Astrocyte (in vitro differentiated cells and primary cell): ENCODE measurements at regions not wholly inside any gene's neighbourhood (a gene's known extent, or its start where the extent isn't known, plus 50 kb on each side); places are given as distances from the start of the nearest gene placed in this dataset.

Source experiments
- DNase-seq: peaks from one replicate; pipeline ENCODE4 v3.0.0-alpha.2; 2010; ENCODE audit warnings: low read depth
- FAIRE-seq: peaks from 2 replicates; lab custom pipeline; 2011; peaks lifted over from hg19 to GRCh38; lab: Jason Lieb, UNC
- H2AFZ ChIP-seq: 2 replicates; pipeline ENCODE4 v1.6.0; 2012; ENCODE audit warnings: low read depth, low read length, inconsistent platforms
- H3K27ac ChIP-seq: 2 replicates; pipeline ENCODE4 v1.5.1; 2011; ENCODE audit warnings: low read depth, low read length, inconsistent platforms
- H3K27me3 ChIP-seq: 2 replicates; pipeline ENCODE4 v1.6.0; 2011; ENCODE audit warnings: low read length, inconsistent platforms; ENCODE audit not compliant: insufficient read depth
- H3K36me3 ChIP-seq: 2 replicates; pipeline ENCODE4 v1.5.1; 2011; ENCODE audit warnings: low read length, inconsistent platforms; ENCODE audit not compliant: insufficient read depth
- H3K4me1 ChIP-seq: 2 replicates; pipeline ENCODE4 v1.5.1; 2011; ENCODE audit warnings: low read length, inconsistent platforms; ENCODE audit not compliant: insufficient read depth
- H3K4me2 ChIP-seq: 2 replicates; pipeline ENCODE4 v1.6.0; 2012; ENCODE audit warnings: low read length, inconsistent platforms
- H3K4me3 ChIP-seq: 2 replicates; pipeline ENCODE4 v1.5.1; 2011; ENCODE audit warnings: low read depth, mild to moderate bottlenecking, low read length, inconsistent platforms; ENCODE audit not compliant: insufficient read depth
- H3K79me2 ChIP-seq: 2 replicates; pipeline ENCODE4 v1.6.0; 2012; ENCODE audit warnings: mild to moderate bottlenecking, low read length, inconsistent platforms; ENCODE audit not compliant: insufficient read depth
- H3K9ac ChIP-seq: 2 replicates; pipeline ENCODE4 v1.6.0; 2012; ENCODE audit warnings: mild to moderate bottlenecking, low read length, inconsistent platforms
- H3K9me3 ChIP-seq: 2 replicates; pipeline ENCODE4 v1.5.1; 2012; ENCODE audit warnings: low read depth, mild to moderate bottlenecking, low read length, inconsistent platforms; ENCODE audit not compliant: insufficient read depth
- H4K20me1 ChIP-seq: 2 replicates; pipeline ENCODE4 v1.6.0; 2012; ENCODE audit warnings: low read length, inconsistent platforms; ENCODE audit not compliant: insufficient read depth
- H3K27ac Mint-ChIP-seq: one replicate; pipeline ENCODE4 v1.8.0; 2021; ENCODE audit warnings: mild to moderate bottlenecking, mixed read lengths; ENCODE audit not compliant: unreplicated experiment
- H3K27me3 Mint-ChIP-seq: one replicate; pipeline ENCODE4 v1.8.0; 2021; ENCODE audit warnings: low read depth, mixed read lengths; ENCODE audit not compliant: unreplicated experiment
- H3K36me3 Mint-ChIP-seq: one replicate; pipeline ENCODE4 v1.8.0; 2021; ENCODE audit warnings: low read depth, mixed read lengths; ENCODE audit not compliant: unreplicated experiment
- H3K4me1 Mint-ChIP-seq: one replicate; pipeline ENCODE4 v1.8.0; 2021; ENCODE audit warnings: low read depth, mixed read lengths; ENCODE audit not compliant: unreplicated experiment
- H3K4me3 Mint-ChIP-seq: one replicate; pipeline ENCODE4 v1.8.0; 2021; ENCODE audit warnings: mild to moderate bottlenecking, moderate library complexity, mixed read lengths; ENCODE audit not compliant: unreplicated experiment
- H3K9me3 Mint-ChIP-seq: one replicate; pipeline ENCODE4 v1.8.0; 2021; ENCODE audit warnings: mild to moderate bottlenecking, mixed read lengths; ENCODE audit not compliant: unreplicated experiment
- EZH2 ChIP-seq: IDR thresholded peaks from 2 replicates; pipeline ENCODE4 v1.6.1; 2012; ENCODE audit warnings: mild to moderate bottlenecking, low read length, inconsistent platforms; ENCODE audit not compliant: insufficient read depth
- TF ChIP-seq, protein P1 (sequence below): IDR thresholded peaks from 2 replicates; pipeline ENCODE4 v1.5.1; 2011; ENCODE audit warnings: low read depth, mild to moderate bottlenecking, inconsistent platforms, low read length, moderate library complexity; ENCODE audit not compliant: insufficient read depth

DNA sequence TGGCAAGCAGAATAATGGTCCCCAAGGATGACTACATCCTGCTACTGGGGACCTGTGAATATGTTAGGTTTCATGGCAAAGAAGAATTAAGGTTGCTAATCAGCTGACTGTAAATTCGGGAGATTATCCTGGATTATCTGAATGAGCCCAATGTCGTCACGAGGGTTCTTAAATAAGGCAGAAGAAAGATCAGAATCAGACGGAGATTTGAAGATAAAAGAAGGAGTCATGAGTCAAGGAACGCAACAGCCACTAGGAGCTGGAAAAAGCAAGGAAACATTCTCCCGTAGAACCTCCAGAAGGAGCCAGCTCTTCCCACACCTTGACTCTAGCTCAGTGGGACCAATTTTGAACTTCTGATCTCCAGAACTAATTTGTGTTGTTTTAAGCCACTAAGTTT, 82.9 kb upstream of the APBB1IP start:
- no peak overlapping the region for H2AFZ ChIP-seq
- no peaks in the 10 kb centered on the region for H3K4me1 ChIP-seq
- no peak overlapping the region for H3K4me3 Mint-ChIP-seq
- no peaks in the 10 kb centered on the region for H4K20me1 ChIP-seq
- H3K79me2 ChIP-seq: no peaks in the 10 kb centered on the region
- no peak overlapping the region for H3K9ac ChIP-seq
- H3K36me3 Mint-ChIP-seq: no peaks in the 10 kb centered on the region
- no peaks in the 10 kb centered on the region for H3K4me1 Mint-ChIP-seq
- FAIRE-seq (no peak), DNase-seq (no peak)
- H3K27me3 ChIP-seq: no peaks in the 10 kb centered on the region
- H3K9me3 ChIP-seq: no peaks in the 10 kb centered on the region
- H3K36me3 ChIP-seq: no peaks in the 10 kb centered on the region
- H3K27me3 Mint-ChIP-seq: peaks cover 6% of the 10 kb centered on the region
- TF ChIP-seq, protein P1, sequence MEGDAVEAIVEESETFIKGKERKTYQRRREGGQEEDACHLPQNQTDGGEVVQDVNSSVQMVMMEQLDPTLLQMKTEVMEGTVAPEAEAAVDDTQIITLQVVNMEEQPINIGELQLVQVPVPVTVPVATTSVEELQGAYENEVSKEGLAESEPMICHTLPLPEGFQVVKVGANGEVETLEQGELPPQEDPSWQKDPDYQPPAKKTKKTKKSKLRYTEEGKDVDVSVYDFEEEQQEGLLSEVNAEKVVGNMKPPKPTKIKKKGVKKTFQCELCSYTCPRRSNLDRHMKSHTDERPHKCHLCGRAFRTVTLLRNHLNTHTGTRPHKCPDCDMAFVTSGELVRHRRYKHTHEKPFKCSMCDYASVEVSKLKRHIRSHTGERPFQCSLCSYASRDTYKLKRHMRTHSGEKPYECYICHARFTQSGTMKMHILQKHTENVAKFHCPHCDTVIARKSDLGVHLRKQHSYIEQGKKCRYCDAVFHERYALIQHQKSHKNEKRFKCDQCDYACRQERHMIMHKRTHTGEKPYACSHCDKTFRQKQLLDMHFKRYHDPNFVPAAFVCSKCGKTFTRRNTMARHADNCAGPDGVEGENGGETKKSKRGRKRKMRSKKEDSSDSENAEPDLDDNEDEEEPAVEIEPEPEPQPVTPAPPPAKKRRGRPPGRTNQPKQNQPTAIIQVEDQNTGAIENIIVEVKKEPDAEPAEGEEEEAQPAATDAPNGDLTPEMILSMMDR: no peak
- TF ChIP-seq EZH2: no peak
- no peaks in the 10 kb centered on the region for H3K9me3 Mint-ChIP-seq
- no peak overlapping the region for H3K27ac Mint-ChIP-seq
- H3K4me2 ChIP-seq: no peak overlapping the region
- no peak overlapping the region for H3K27ac ChIP-seq
- no peak overlapping the region for H3K4me3 ChIP-seq

DNA sequence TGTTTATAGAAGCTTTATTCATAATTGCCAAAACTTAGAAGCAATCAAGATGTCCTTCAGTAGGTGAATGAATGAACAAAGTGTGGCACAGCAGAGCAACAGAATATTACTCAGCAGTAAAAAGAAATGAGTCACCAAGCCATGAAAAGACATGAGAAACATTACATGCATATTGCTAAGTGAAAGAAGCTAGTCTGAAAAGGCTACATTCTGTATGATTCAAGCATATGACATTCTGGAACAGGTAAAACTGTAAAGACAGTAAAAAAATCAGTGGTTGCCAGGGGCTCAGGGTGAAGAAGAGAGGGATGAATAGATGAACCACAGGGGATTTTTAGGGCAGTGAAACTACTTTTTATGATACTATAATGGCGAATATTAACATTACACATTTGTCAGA, 80.9 kb upstream of the APBB1IP start:
- Histone ChIP-seq H3K27ac (no peak overlapping the region), H3K4me3 (no peak overlapping the region), H4K20me1 (no peaks in the 10 kb centered on the region), H3K27me3 (no peaks in the 10 kb centered on the region), H3K9me3 (no peaks in the 10 kb centered on the region), H3K4me2 (no peak overlapping the region), H3K4me1 (no peaks in the 10 kb centered on the region), H3K9ac (no peak overlapping the region), H2AFZ (no peak overlapping the region), H3K79me2 (no peaks in the 10 kb centered on the region), H3K36me3 (no peaks in the 10 kb centered on the region)
- no peak for DNase-seq
- TF ChIP-seq, protein P1: no peak
- TF ChIP-seq EZH2: no peak
- H3K27ac Mint-ChIP-seq: no peak overlapping the region
- FAIRE-seq: no peak
- peaks cover 6% of the 10 kb centered on the region for H3K27me3 Mint-ChIP-seq
- H3K9me3 Mint-ChIP-seq: no peaks in the 10 kb centered on the region
- no peaks in the 10 kb centered on the region for H3K36me3 Mint-ChIP-seq
- no peak overlapping the region for H3K4me3 Mint-ChIP-seq
- H3K4me1 Mint-ChIP-seq: no peaks in the 10 kb centered on the region

DNA sequence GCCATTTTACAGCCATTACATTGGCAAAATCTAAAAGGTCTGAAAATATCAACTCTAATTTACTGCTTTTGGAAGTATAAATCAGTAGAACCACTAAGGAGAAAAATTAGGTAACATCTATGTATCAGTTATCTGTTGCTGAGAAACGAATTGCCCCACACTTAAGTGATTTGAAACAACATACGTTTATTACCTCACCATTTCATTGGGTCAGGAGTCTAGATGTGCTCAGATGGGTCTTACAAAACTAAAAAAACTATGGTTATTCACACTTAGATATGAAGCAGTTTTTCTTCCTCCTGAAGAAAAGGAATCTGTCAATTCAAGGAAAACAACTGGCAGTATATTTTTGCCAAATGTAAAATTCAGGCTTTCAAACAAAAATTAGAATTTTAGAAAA, 80.1 kb upstream of the APBB1IP start:
- Histone ChIP-seq H3K9ac (no peak overlapping the region), H3K27ac (no peak overlapping the region), H3K4me3 (no peak overlapping the region), H4K20me1 (no peaks in the 10 kb centered on the region), H3K4me1 (no peaks in the 10 kb centered on the region), H2AFZ (no peak overlapping the region), H3K4me2 (no peak overlapping the region), H3K36me3 (no peaks in the 10 kb centered on the region), H3K27me3 (no peaks in the 10 kb centered on the region), H3K9me3 (no peaks in the 10 kb centered on the region), H3K79me2 (no peaks in the 10 kb centered on the region)
- FAIRE-seq: no peak
- no peaks in the 10 kb centered on the region for H3K4me1 Mint-ChIP-seq
- no peaks in the 10 kb centered on the region for H3K9me3 Mint-ChIP-seq
- H3K4me3 Mint-ChIP-seq: no peak overlapping the region
- H3K36me3 Mint-ChIP-seq: no peaks in the 10 kb centered on the region
- TF ChIP-seq EZH2: no peak
- TF ChIP-seq, protein P1: no peak
- no peak overlapping the region for H3K27ac Mint-ChIP-seq
- no peak for DNase-seq
- peaks cover 6% of the 10 kb centered on the region for H3K27me3 Mint-ChIP-seq
